Caco-2 (cell line): ENCODE measurements at regions not wholly inside any gene's neighbourhood (a gene's known extent, or its start where the extent isn't known, plus 50 kb on each side); places are given as distances from the start of the nearest gene placed in this dataset.

Source experiments
- BruUV-seq: library from RNA; stranded (reverse); fragments of 400-500 nt; replicated peaks from 2 replicates; lab custom pipeline; 2021; lab: Mats Ljungman, UMichigan
- CTCF ChIA-PET: fragments of 300-600 bp; sonication (Branson Sonifier 250); formaldehyde crosslinking; loops from one replicate; lab custom pipeline; 2022; ENCODE audit warnings: antibody characterized with exemption; lab: Charles Lee
- POLR2A ChIA-PET: fragments of 300-600 bp; sonication (Branson Sonifier 250); formaldehyde crosslinking; loops from one replicate; lab custom pipeline; 2022; ENCODE audit warnings: antibody characterized with exemption; lab: Charles Lee
- DNase-seq, 2 experiments: peaks; one replicate each; pipeline versions ENCODE4 v3.0.0 to v3.0.0-alpha.2; 2020 to 2022
- H3K27me3 ChIP-seq: replicated peaks from 2 replicates; pipeline ENCODE4 v1.6.0; 2011; ENCODE audit warnings: low read length; ENCODE audit not compliant: control insufficient read depth, insufficient read depth
- H3K36me3 ChIP-seq: 2 replicates; pipeline ENCODE4 v1.5.1; 2011; ENCODE audit warnings: low read length; ENCODE audit not compliant: control insufficient read depth, insufficient read depth
- H3K4me1 ChIP-seq: fragments of 250-450 bp; sonication (Bioruptor Pico); 2 replicates; pipeline ENCODE4 v1.5.1; 2020; ENCODE audit warnings: mild to moderate bottlenecking
- H3K4me3 ChIP-seq: 2 replicates; pipeline ENCODE4 v1.5.1; 2011; ENCODE audit warnings: low read depth, mild to moderate bottlenecking, control low read depth, low read length
- H3K9me3 ChIP-seq: fragments of 250-450 bp; sonication (Bioruptor Pico); 2 replicates; pipeline ENCODE4 v1.5.1; 2020; ENCODE audit warnings: mild to moderate bottlenecking, moderate library complexity
- H3K27ac Mint-ChIP-seq: one replicate; pipeline ENCODE4 v1.8.0; 2022; ENCODE audit warnings: mixed read lengths; ENCODE audit not compliant: unreplicated experiment
- H3K27me3 Mint-ChIP-seq: one replicate; pipeline ENCODE4 v1.8.0; 2022; ENCODE audit warnings: mixed read lengths; ENCODE audit not compliant: insufficient read depth, unreplicated experiment
- H3K36me3 Mint-ChIP-seq: one replicate; pipeline ENCODE4 v1.8.0; 2022; ENCODE audit warnings: mild to moderate bottlenecking, mixed read lengths; ENCODE audit not compliant: insufficient read depth, unreplicated experiment
- H3K4me1 Mint-ChIP-seq: one replicate; pipeline ENCODE4 v1.8.0; 2022; ENCODE audit warnings: low read depth, mixed read lengths; ENCODE audit not compliant: unreplicated experiment
- H3K4me3 Mint-ChIP-seq: one replicate; pipeline ENCODE4 v1.8.0; 2022; ENCODE audit warnings: mild to moderate bottlenecking, moderate library complexity, mixed read lengths; ENCODE audit not compliant: unreplicated experiment
- H3K9me3 Mint-ChIP-seq: one replicate; pipeline ENCODE4 v1.8.0; 2022; ENCODE audit warnings: mixed read lengths; ENCODE audit not compliant: unreplicated experiment
- intact Hi-C: fragments of 100-400 bp; cut with micrococcal nuclease; formaldehyde crosslinking; loops from one replicate; pipeline ENCODE4 v1.10.0; 2022; ENCODE audit not compliant: unreplicated experiment
- TF ChIP-seq, protein P1 (sequence below), 2 experiments: fragments of 200-600 bp in 1 of 2; IDR thresholded peaks; 1 replicate in 1 of 2; 2 replicates in 1 of 2; pipeline versions ENCODE4 v1.5.1 to v1.8.0; 2011 to 2022; ENCODE audit warnings: antibody characterized with exemption in 1 of 2, control low read depth in 1 of 2, inconsistent platforms in 1 of 2, low read depth in 1 of 2, low read length in 1 of 2, mild to moderate bottlenecking in 1 of 2, moderate library complexity in 1 of 2; ENCODE audit not compliant: insufficient read depth in 1 of 2, severe bottlenecking in 1 of 2, unreplicated experiment in 1 of 2

DNA sequence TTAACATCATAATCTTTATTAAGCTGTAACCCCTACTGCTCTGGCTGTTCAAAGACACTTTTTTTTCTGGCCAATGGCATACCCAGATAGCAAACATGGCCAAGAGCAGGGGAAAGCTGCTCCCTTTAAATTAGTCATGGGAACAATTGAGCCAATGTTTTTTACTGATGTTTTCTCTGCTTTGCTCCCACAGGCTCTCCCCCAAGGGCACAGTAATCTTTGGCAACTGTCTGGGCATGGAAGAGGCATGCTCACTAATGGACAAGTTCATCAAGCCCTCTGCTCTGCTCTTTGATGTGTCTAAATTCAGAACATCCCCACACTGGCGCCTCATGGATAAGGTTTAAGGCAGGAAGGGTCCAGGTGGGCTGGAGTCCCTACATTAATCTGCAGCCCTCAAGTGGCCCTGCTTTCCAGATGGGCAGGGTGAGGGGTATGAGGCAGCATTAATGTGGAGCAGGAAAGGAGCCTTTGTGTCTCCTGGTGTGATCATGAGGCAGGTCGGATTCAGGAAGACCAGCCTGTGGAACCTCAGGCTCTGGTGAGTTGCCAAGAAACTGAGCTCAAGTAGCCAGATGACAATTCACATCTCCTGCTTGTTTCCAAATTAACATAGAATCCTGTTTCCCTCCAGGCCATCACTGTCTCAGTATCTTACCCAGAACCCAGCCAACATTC lies 227.0 kb upstream of the CST7 start:
- intact Hi-C loops: no loop called here
- no TSS peak for BruUV-seq
- H3K27me3 Mint-ChIP-seq: peaks cover 21% of the 10 kb centered on the region
- H3K4me3 Mint-ChIP-seq: no peak overlapping the region
- no peaks in the 10 kb centered on the region for H3K9me3 Mint-ChIP-seq
- no peak overlapping the region for H3K4me3 ChIP-seq
- H3K27ac Mint-ChIP-seq: no peak overlapping the region
- no peaks in the 10 kb centered on the region for H3K9me3 ChIP-seq
- TF ChIP-seq, protein P1, sequence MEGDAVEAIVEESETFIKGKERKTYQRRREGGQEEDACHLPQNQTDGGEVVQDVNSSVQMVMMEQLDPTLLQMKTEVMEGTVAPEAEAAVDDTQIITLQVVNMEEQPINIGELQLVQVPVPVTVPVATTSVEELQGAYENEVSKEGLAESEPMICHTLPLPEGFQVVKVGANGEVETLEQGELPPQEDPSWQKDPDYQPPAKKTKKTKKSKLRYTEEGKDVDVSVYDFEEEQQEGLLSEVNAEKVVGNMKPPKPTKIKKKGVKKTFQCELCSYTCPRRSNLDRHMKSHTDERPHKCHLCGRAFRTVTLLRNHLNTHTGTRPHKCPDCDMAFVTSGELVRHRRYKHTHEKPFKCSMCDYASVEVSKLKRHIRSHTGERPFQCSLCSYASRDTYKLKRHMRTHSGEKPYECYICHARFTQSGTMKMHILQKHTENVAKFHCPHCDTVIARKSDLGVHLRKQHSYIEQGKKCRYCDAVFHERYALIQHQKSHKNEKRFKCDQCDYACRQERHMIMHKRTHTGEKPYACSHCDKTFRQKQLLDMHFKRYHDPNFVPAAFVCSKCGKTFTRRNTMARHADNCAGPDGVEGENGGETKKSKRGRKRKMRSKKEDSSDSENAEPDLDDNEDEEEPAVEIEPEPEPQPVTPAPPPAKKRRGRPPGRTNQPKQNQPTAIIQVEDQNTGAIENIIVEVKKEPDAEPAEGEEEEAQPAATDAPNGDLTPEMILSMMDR (IDR thresholded peaks at IDR 0.05; ENCODE audit: insufficient read depth in 1 of 2, low read depth in 1 of 2, low read length in 1 of 2, severe bottlenecking in 1 of 2, unreplicated experiment in 1 of 2): no peak
- no peak for DNase-seq
- no peaks in the 10 kb centered on the region; the same call in 1 of the 2 replicates for H3K27me3 ChIP-seq
- no peaks in the 10 kb centered on the region for H3K36me3 ChIP-seq
- H3K4me1 Mint-ChIP-seq: peaks cover 4% of the 10 kb centered on the region
- H3K36me3 Mint-ChIP-seq: no peaks in the 10 kb centered on the region
- ChIA-PET CTCF (no interaction called here), POLR2A (no interaction called here)
- H3K4me1 ChIP-seq: no peaks in the 10 kb centered on the region

DNA sequence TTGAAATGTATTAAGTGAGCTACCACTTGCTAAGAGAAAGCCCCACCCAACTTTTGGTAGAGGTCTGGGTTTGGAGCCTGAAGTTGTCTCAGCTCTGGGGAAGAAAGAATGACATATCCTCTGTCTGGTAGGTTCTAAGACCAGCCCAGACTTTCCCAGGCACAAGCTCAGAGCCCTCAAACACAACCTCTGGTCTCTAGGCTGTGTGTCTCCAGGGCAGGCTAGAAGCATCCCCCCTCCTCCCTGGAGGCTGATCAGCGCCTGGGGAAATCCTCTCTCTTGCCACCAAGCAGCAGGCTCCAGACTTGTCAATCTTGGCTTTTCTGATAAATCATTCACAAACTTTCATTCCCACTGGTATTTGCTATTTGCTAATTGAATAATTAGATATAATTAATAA lies 226.5 kb upstream of the CST7 start:
- no TSS peak for BruUV-seq
- CTCF ChIA-PET: no interaction called here
- Histone ChIP-seq H3K4me1 (no peaks in the 10 kb centered on the region), H3K36me3 (no peaks in the 10 kb centered on the region), H3K9me3 (no peaks in the 10 kb centered on the region), H3K27me3 (no peaks in the 10 kb centered on the region; the same call in 1 of the 2 replicates), H3K4me3 (no peak overlapping the region)
- POLR2A ChIA-PET: no interaction called here
- no peaks in the 10 kb centered on the region for H3K36me3 Mint-ChIP-seq
- DNase-seq: no peak
- peaks cover 4% of the 10 kb centered on the region for H3K4me1 Mint-ChIP-seq
- peaks cover 15% of the 10 kb centered on the region for H3K27me3 Mint-ChIP-seq
- no peaks in the 10 kb centered on the region for H3K9me3 Mint-ChIP-seq
- H3K4me3 Mint-ChIP-seq: no peak overlapping the region
- TF ChIP-seq, protein P1 (IDR thresholded peaks at IDR 0.05; ENCODE audit: insufficient read depth in 1 of 2, low read depth in 1 of 2, low read length in 1 of 2, severe bottlenecking in 1 of 2, unreplicated experiment in 1 of 2): no peak
- H3K27ac Mint-ChIP-seq: no peak overlapping the region
- intact Hi-C loops: no loop called here

DNA sequence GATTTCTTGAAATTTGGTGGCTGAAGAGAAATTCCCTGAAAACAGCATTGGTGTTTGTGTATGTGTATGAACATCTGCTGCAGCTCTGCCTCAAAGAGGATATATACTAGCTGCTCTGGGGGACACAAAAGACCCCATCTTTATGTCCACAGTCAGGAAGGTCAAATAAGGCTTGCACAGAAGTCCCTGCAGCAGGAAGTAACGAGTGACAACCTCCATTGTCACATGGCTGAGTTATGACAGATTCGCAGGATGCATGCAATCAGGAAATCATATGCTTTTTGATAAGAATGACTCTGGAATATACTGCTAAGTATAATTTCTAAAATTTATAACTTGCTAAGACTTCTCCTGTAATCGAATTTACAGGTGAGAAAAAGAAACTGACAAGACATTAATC lies 225.9 kb upstream of the CST7 start:
- H3K4me3 Mint-ChIP-seq: no peak overlapping the region
- Histone ChIP-seq H3K36me3 (no peaks in the 10 kb centered on the region), H3K27me3 (no peaks in the 10 kb centered on the region; the same call in 1 of the 2 replicates), H3K9me3 (no peaks in the 10 kb centered on the region), H3K4me3 (no peak overlapping the region), H3K4me1 (no peaks in the 10 kb centered on the region)
- CTCF ChIA-PET: no interaction called here
- no peak overlapping the region for H3K27ac Mint-ChIP-seq
- H3K27me3 Mint-ChIP-seq: peaks cover 14% of the 10 kb centered on the region
- POLR2A ChIA-PET: no interaction called here
- BruUV-seq: no TSS peak
- intact Hi-C loops: no loop called here
- no peak for DNase-seq
- no peaks in the 10 kb centered on the region for H3K9me3 Mint-ChIP-seq
- TF ChIP-seq, protein P1 (IDR thresholded peaks at IDR 0.05; ENCODE audit: insufficient read depth in 1 of 2, low read depth in 1 of 2, low read length in 1 of 2, severe bottlenecking in 1 of 2, unreplicated experiment in 1 of 2): no peak
- H3K36me3 Mint-ChIP-seq: no peaks in the 10 kb centered on the region
- H3K4me1 Mint-ChIP-seq: peaks cover 4% of the 10 kb centered on the region
